GM13977 (cell line): ENCODE measurements at regions not wholly inside any gene's neighbourhood (a gene's known extent, or its start where the extent isn't known, plus 50 kb on each side); places are given as distances from the start of the nearest gene placed in this dataset.

Experiments used
- DNase-seq: peaks from one replicate; pipeline ENCODE4 v3.0.0; 2012; ENCODE audit warnings: low spot score
- in situ Hi-C: fragments of 300-500 bp; cut with MboI; formaldehyde crosslinking; loops from one replicate; pipeline ENCODE4 v1.12.0; 2022; ENCODE audit warnings: low sequenced_read_pairs, low pct_unique_long_range_greater_than_20kb, mixed read lengths, inconsistent platforms; ENCODE audit not compliant: unreplicated experiment
- TF ChIP-seq, protein P1 (sequence below): IDR thresholded peaks from 2 replicates; pipeline ENCODE4 v1.5.1; 2012; ENCODE audit warnings: mild to moderate bottlenecking, control low read depth; ENCODE audit not compliant: insufficient read depth; ENCODE audit errors: extremely low read depth, missing control alignments

DNA sequence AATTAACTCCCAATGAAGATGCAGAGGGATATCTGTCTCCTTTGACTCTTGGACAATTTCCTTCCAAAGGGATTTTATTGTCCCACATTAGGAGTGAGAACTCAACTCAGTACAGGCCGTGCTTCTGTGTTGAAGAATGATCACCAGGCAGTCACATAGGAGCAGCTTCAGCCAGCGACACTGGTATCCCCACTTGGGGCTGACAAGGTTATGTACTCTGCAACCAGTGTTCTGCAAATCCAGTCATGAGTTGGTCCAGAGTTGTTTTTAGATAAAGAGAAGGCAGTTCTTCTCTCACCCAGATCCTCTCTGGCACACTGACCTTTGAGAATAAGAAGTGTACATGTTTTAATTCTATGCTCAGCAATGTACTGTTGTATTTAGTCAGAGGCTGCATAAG, 415.8 kb downstream of the SETD4 start:
- TF ChIP-seq, protein P1, sequence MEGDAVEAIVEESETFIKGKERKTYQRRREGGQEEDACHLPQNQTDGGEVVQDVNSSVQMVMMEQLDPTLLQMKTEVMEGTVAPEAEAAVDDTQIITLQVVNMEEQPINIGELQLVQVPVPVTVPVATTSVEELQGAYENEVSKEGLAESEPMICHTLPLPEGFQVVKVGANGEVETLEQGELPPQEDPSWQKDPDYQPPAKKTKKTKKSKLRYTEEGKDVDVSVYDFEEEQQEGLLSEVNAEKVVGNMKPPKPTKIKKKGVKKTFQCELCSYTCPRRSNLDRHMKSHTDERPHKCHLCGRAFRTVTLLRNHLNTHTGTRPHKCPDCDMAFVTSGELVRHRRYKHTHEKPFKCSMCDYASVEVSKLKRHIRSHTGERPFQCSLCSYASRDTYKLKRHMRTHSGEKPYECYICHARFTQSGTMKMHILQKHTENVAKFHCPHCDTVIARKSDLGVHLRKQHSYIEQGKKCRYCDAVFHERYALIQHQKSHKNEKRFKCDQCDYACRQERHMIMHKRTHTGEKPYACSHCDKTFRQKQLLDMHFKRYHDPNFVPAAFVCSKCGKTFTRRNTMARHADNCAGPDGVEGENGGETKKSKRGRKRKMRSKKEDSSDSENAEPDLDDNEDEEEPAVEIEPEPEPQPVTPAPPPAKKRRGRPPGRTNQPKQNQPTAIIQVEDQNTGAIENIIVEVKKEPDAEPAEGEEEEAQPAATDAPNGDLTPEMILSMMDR, result no peak
- DNase-seq, result no peak
- in situ Hi-C loops, result no loop called here

DNA sequence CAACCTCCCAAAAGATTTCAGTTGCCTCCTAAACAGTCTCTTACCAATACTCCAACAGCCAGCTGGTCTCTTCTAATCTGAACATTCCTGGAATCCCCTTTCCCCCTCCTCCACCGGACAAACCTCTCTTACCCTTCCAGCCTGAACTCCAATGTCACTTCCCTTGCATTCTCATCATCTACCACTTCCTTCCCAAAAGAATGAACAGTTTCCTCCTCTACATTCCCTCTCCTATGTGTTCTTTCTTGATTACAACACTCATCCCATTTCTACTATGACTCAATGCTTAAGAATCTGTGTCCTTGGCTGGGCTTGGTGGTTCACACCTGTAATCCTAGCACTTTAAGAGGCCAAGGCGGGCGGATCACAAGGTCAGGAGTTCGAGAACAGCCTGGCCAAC, 417.1 kb downstream of the SETD4 start:
- DNase-seq, result no peak
- in situ Hi-C loops, result no loop called here
- TF ChIP-seq, protein P1, result no peak

DNA sequence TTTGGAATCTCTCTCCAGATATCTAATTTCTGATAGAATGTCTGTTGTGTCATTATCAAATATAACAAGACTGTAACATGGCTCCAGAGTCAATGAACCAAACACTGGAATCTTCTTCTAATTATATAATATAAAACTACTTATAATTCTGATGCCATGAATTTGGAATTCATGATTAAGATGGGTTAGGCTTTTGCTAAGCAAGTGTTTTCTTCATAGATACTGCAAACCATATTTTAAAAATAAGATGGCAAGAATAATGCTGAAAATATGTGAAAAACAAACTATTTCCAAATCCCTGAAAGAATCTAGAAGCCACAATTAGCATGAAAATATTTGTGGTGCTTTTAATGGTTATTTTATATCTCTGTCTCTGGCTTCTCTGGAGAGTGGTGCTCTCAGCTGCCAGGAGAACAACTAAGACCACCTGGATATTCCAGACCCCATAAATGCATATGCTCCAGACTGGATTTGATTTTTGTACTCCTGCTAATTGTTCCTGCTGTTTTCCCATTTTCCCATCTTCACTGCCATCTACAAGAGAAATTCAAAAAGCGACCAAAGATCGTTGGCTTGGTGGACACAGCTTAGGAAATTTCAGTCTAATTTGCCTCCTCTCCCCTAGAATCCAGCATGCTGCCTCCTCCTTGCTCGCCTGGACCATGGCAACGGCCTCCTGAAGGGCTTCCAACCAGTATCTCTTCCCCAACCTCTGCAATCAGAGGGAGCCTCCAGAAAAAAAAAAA, 418.9 kb downstream of the SETD4 start:
- TF ChIP-seq, protein P1, result no peak
- DNase-seq, result no peak
- in situ Hi-C loops, result no loop called here

DNA sequence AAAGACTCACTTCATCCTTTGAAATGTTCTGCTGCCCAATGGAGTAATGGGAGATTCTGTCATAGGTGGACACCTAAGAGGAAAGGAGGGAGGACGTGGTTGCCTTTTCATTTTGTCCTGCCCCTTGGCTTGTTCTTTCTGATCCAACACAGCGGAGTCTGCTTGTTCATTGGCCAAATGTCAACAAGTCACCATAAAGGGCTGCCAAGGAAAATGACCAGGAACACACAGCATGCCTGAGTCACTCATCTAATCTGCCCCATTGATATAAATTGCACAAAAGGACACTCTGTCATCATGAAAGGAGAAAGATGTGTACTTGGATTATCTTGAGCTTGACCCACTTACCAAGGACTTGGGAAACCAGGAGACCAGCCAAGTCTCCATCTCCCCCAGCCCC, 422.9 kb downstream of the SETD4 start:
- TF ChIP-seq, protein P1, result no peak
- in situ Hi-C loops, result no loop called here
- DNase-seq, result no peak

DNA sequence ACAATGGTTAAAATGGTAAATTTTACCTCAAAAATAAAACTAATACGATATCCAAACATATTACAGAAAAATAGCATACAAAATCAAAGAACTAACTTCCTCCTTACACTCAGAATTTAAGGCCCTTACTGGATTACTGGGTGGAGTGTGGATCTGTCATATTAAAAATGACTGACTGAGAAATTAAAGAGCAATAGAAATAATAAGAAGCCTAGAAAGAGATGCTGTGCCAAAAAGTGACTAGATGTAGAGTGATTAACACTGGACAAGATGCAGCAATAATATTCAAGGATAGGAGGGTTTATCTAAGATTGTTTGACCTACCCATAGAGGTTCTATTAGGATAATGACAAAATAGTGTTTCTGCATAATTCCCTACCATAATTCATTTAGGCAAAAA, 424.3 kb downstream of the SETD4 start:
- in situ Hi-C loops, result no loop called here
- TF ChIP-seq, protein P1, result no peak

DNA sequence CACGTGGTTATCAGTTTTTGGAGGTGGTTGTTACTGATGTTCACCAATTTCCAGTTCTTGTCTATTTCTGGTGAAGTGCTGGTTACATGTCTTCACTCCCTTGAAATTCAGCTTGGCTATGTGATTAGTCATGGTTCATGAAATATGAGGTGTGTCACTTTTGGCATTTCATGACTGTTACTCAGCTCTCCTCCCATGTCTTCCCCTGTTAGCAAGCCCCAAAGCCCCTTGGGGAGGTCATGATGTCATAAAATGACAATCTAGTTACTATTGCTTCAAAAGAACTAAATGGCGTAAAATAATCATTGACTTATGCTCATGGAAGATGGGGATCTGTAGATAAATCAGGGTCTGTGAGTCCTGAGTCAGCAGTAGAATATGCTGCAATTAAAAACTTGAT, 425.1 kb downstream of the SETD4 start:
- no peak for DNase-seq
- in situ Hi-C loops, result no loop called here

More for the DNA sequence above, 424.3 kb downstream of the SETD4 start:
- no peak for DNase-seq

More for the DNA sequence above, 425.1 kb downstream of the SETD4 start:
- TF ChIP-seq, protein P1, result no peak
